GM12878 (cell line): ENCODE measurements at regions not wholly inside any gene's neighbourhood (a gene's known extent, or its start where the extent isn't known, plus 50 kb on each side); places are given as distances from the start of the nearest gene placed in this dataset.

Experiments
- BACH1 ChIP-seq: fragments of 450-650 bp; IDR thresholded peaks from 2 replicates; pipeline ENCODE4 v1.6.1; 2017; ENCODE audit warnings: mild to moderate bottlenecking, borderline replicate concordance
- CBX5 ChIP-seq: sonication (generic); IDR thresholded peaks from 2 replicates; pipeline ENCODE4 v1.6.1; 2016; ENCODE audit warnings: low read depth, moderate library complexity, mild to moderate bottlenecking, inconsistent platforms
- CHD1 ChIP-seq: IDR thresholded peaks from 2 replicates; pipeline ENCODE4 v1.6.1; 2012; ENCODE audit warnings: low read depth, low read length, improper control_type of control experiment
- CTCF ChIP-seq, 3 experiments: IDR thresholded peaks in 2 of 3; conservative IDR thresholded peaks in 1 of 3; 2 replicates each; pipeline ENCODE4 v1.5.1; 2011; ENCODE audit warnings: low read depth in 3 of 3, low read length in 3 of 3, mild to moderate bottlenecking in 3 of 3, control low read depth in 2 of 3, moderate library complexity in 2 of 3, inconsistent platforms in 1 of 3, mixed read lengths in 1 of 3; ENCODE audit not compliant: control insufficient read depth in 2 of 3, insufficient read depth in 1 of 3; ENCODE audit errors: extremely low read depth in 1 of 3
- EGR1 ChIP-seq, 2 experiments: IDR thresholded peaks; 1 replicate in 1 of 2; 2 replicates in 1 of 2; pipeline ENCODE4 v1.6.1; 2011 to 2012; ENCODE audit warnings: low read depth in 2 of 2, low read length in 2 of 2, borderline replicate concordance in 1 of 2, mild to moderate bottlenecking in 1 of 2, moderate library complexity in 1 of 2
- EZH2 ChIP-seq: IDR thresholded peaks from 2 replicates; pipeline ENCODE4 v1.6.1; 2012; ENCODE audit warnings: low read depth, mild to moderate bottlenecking, control low read depth, inconsistent platforms, low read length, borderline replicate concordance; ENCODE audit not compliant: control insufficient read depth
- FOXK2 ChIP-seq: fragments of 450-650 bp; IDR thresholded peaks from 2 replicates; pipeline ENCODE4 v1.6.1; 2017; ENCODE audit warnings: mild to moderate bottlenecking, moderate library complexity
- MTA3 ChIP-seq: IDR thresholded peaks from 2 replicates; pipeline ENCODE4 v1.6.1; 2012; ENCODE audit warnings: low read length, inconsistent platforms, borderline replicate concordance
- NRF1 ChIP-seq: conservative IDR thresholded peaks from 2 replicates; pipeline ENCODE4 v1.6.1; 2011; ENCODE audit warnings: mild to moderate bottlenecking, low read depth, low read length, improper control_type of control experiment
- PBX3 ChIP-seq: IDR thresholded peaks from 2 replicates; pipeline ENCODE4 v1.6.1; 2011; ENCODE audit warnings: mild to moderate bottlenecking, low read depth, low read length, moderate library complexity; ENCODE audit not compliant: insufficient replicate concordance
- POLR2A ChIP-seq: IDR thresholded peaks from 2 replicates; pipeline ENCODE4 v1.6.1; 2011; ENCODE audit warnings: low read depth, mild to moderate bottlenecking, low read length
- RAD21 ChIP-seq: IDR thresholded peaks from 2 replicates; pipeline ENCODE4 v1.6.1; 2011; ENCODE audit warnings: mild to moderate bottlenecking, low read depth, low read length, moderate library complexity; ENCODE audit not compliant: insufficient read depth
- SP1 ChIP-seq: IDR thresholded peaks from one replicate; pipeline ENCODE4 v1.6.1; 2011; ENCODE audit warnings: low read depth, low read length

- TF ChIP-seq FOXK2: no peak
- no peak for TF ChIP-seq CHD1
- no peak for TF ChIP-seq CTCF (IDR thresholded peaks at IDR 0.05 in 2 of 3, conservative IDR thresholded peaks at IDR 0.05 in 1 of 3; ENCODE audit: control insufficient read depth in 2 of 3, extremely low read depth in 1 of 3, insufficient read depth in 1 of 3, low read depth in 3 of 3, low read length in 3 of 3)
- no peak for TF ChIP-seq RAD21
- no peak for TF ChIP-seq NRF1
- TF ChIP-seq EZH2: no peak
- no peak for TF ChIP-seq BACH1
- no peak for TF ChIP-seq CBX5
- no peak for TF ChIP-seq EGR1 (IDR thresholded peaks at IDR 0.05; ENCODE audit: borderline replicate concordance in 1 of 2, low read depth in 2 of 2, low read length in 2 of 2)
- no peak for TF ChIP-seq SP1
- no peak for TF ChIP-seq PBX3
- no peak for TF ChIP-seq POLR2A
- no peak for TF ChIP-seq MTA3
Measured at GRCh38 chr6:50102676-50103075, 52.9 kb upstream of the DEFB112 start.
